DOHH2 (cell line): ENCODE measurements at regions not wholly inside any gene's neighbourhood (a gene's known extent, or its start where the extent isn't known, plus 50 kb on each side); places are given as distances from the start of the nearest gene placed in this dataset.

Source experiments
- H3F3A ChIP-seq: fragments of 200-600 bp; sonication (generic), shearing (Covaris generic); 2 replicates; pipeline ENCODE4 v1.6.0; 2016; ENCODE audit warnings: antibody characterized with exemption, mild to moderate bottlenecking; ENCODE audit not compliant: control insufficient read depth, insufficient read depth
- H3K27ac ChIP-seq: fragments of 200-600 bp; sonication (generic); 2 replicates; pipeline ENCODE4 v1.5.1; 2014; ENCODE audit warnings: low read depth, mild to moderate bottlenecking, low read length, moderate library complexity
- H3K27me3 ChIP-seq: fragments of 200-600 bp; sonication (generic); 2 replicates; pipeline ENCODE4 v1.6.1; 2014; ENCODE audit warnings: mild to moderate bottlenecking, low read length, mixed read lengths; ENCODE audit not compliant: control insufficient read depth
- H3K36me3 ChIP-seq: fragments of 200-600 bp; sonication (generic); 2 replicates; pipeline ENCODE4 v1.6.1; 2014; ENCODE audit warnings: mild to moderate bottlenecking, low read length, moderate library complexity, mixed read lengths; ENCODE audit not compliant: control insufficient read depth
- H3K4me1 ChIP-seq: fragments of 200-600 bp; sonication (generic); 2 replicates; pipeline ENCODE4 v1.6.1; 2014; ENCODE audit warnings: mild to moderate bottlenecking, low read length, mixed read lengths; ENCODE audit not compliant: control insufficient read depth
- H3K4me2 ChIP-seq: fragments of 200-600 bp; sonication (generic); 2 replicates; pipeline ENCODE4 v1.6.0; 2014; ENCODE audit warnings: mild to moderate bottlenecking, low read length, moderate library complexity
- H3K4me3 ChIP-seq: fragments of 200-600 bp; sonication (generic); 2 replicates; pipeline ENCODE4 v1.5.1; 2014; ENCODE audit warnings: mild to moderate bottlenecking, low read length, mixed read lengths
- H3K79me2 ChIP-seq: fragments of 200-600 bp; sonication (generic); 2 replicates; pipeline ENCODE4 v1.6.1; 2014; ENCODE audit warnings: mild to moderate bottlenecking, low read length, mixed read lengths; ENCODE audit not compliant: control insufficient read depth
- H3K9me2 ChIP-seq: fragments of 200-600 bp; sonication (generic); replicated peaks from 2 replicates; pipeline ENCODE4 v1.6.1; 2014; ENCODE audit warnings: mild to moderate bottlenecking, low read length, mixed read lengths; ENCODE audit not compliant: control insufficient read depth
- H3K9me3 ChIP-seq: fragments of 200-600 bp; sonication (generic); 2 replicates; pipeline ENCODE4 v1.6.1; 2014; ENCODE audit warnings: antibody characterized with exemption, low read length, mixed read lengths; ENCODE audit not compliant: control insufficient read depth, insufficient read depth
- H4K20me1 ChIP-seq: fragments of 200-600 bp; sonication (generic); 2 replicates; pipeline ENCODE4 v1.6.0; 2014; ENCODE audit warnings: low read depth, mild to moderate bottlenecking, antibody characterized with exemption, low read length, moderate library complexity; ENCODE audit not compliant: control insufficient read depth, insufficient read depth
- EZH2phosphoT487 ChIP-seq: fragments of 200-600 bp; sonication (generic); IDR thresholded peaks from 2 replicates; pipeline ENCODE4 v1.6.1; 2017; ENCODE audit warnings: borderline replicate concordance, mild to moderate bottlenecking, antibody characterized with exemption, low read length, moderate library complexity, mixed read lengths
- TF ChIP-seq, protein P1 (sequence below): fragments of 200-600 bp; sonication (generic); IDR thresholded peaks from one replicate; pipeline ENCODE4 v1.5.1; 2014; ENCODE audit warnings: antibody characterized with exemption, mild to moderate bottlenecking, low read depth, low read length; ENCODE audit not compliant: poor library complexity, severe bottlenecking

DNA sequence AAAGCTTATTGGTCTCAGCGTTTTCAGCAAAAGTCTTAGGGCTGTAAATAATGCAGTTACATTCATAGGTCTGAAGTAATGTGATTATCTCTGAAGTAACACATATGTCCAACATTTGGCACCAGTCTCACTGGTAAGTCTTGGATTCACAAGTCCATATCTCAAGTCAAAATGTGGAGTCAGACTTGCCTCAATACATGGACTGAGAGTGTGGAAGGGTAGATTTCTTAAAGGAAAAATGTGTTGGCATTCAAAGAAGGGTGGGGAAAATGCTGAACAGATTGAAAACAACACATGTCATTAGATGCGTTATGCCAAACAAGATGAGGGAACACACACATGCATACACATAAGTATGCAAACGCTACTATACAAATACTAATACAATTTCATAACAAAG is 989.0 kb upstream of the MANEA start:
- Histone ChIP-seq H3K4me2 (no peak overlapping the region), H4K20me1 (no peaks in the 10 kb centered on the region), H3K27me3 (no peaks in the 10 kb centered on the region), H3K9me2 (no peaks in the 10 kb centered on the region), H3K79me2 (no peaks in the 10 kb centered on the region), H3K9me3 (no peaks in the 10 kb centered on the region), H3K4me1 (no peaks in the 10 kb centered on the region), H3F3A (no peaks in the 10 kb centered on the region), H3K27ac (no peak overlapping the region), H3K36me3 (no peaks in the 10 kb centered on the region), H3K4me3 (no peak overlapping the region)
- TF ChIP-seq, protein P1, sequence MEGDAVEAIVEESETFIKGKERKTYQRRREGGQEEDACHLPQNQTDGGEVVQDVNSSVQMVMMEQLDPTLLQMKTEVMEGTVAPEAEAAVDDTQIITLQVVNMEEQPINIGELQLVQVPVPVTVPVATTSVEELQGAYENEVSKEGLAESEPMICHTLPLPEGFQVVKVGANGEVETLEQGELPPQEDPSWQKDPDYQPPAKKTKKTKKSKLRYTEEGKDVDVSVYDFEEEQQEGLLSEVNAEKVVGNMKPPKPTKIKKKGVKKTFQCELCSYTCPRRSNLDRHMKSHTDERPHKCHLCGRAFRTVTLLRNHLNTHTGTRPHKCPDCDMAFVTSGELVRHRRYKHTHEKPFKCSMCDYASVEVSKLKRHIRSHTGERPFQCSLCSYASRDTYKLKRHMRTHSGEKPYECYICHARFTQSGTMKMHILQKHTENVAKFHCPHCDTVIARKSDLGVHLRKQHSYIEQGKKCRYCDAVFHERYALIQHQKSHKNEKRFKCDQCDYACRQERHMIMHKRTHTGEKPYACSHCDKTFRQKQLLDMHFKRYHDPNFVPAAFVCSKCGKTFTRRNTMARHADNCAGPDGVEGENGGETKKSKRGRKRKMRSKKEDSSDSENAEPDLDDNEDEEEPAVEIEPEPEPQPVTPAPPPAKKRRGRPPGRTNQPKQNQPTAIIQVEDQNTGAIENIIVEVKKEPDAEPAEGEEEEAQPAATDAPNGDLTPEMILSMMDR, result no peak
- TF ChIP-seq EZH2phosphoT487, result no peak

DNA sequence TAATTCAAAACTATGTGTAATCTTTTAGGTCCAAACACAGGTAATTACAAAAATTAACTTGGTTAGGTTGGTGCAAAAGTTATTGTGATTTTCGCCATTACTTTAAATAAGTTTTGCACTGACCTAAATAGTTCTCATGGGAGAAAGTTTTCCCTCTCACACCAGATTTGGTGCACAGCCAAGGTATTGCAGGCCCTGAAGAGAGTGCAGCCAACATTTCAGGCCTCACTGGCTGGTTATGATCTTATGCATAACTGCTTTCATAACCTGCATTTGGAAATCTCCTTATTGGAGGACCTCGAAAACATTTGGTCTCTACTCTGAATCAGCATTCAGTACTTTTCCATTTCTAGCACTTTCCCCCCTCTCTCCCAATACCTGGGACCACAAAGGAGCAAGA is 993.1 kb upstream of the MANEA start:
- H3K27me3 ChIP-seq, result no peaks in the 10 kb centered on the region
- no peaks in the 10 kb centered on the region for H3F3A ChIP-seq
- TF ChIP-seq EZH2phosphoT487, result no peak
- TF ChIP-seq, protein P1, result no peak
- no peaks in the 10 kb centered on the region for H3K4me1 ChIP-seq
- no peak overlapping the region for H3K4me2 ChIP-seq
- no peaks in the 10 kb centered on the region for H4K20me1 ChIP-seq
- no peak overlapping the region for H3K4me3 ChIP-seq
- no peaks in the 10 kb centered on the region for H3K9me3 ChIP-seq
- H3K36me3 ChIP-seq, result no peaks in the 10 kb centered on the region
- H3K9me2 ChIP-seq, result no peaks in the 10 kb centered on the region
- H3K27ac ChIP-seq, result no peak overlapping the region
- no peaks in the 10 kb centered on the region for H3K79me2 ChIP-seq

DNA sequence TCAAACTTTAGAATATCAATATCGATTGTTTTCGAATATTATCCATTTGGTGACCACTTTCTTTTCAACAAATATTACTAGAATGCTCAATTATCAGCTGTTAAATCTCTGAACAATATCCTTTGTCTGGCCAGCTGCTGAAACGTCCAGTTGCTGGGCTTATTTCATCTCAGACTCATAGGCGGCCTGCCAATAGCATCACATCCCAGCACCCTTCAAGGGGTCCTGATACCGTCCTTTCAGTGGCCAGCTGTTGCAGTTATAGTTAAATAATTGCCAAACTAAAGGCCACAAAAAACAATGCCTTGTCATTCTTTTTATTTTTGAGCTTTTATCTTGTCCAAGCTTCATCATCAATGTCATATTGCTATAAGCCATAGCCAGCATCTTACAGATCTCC is 1006.8 kb upstream of the MANEA start:
- no peak overlapping the region for H3K4me3 ChIP-seq
- no peak for TF ChIP-seq EZH2phosphoT487
- TF ChIP-seq, protein P1, result no peak
- H4K20me1 ChIP-seq, result no peaks in the 10 kb centered on the region
- no peaks in the 10 kb centered on the region for H3K36me3 ChIP-seq
- no peaks in the 10 kb centered on the region for H3K4me1 ChIP-seq
- no peaks in the 10 kb centered on the region for H3K9me2 ChIP-seq
- H3K4me2 ChIP-seq, result no peak overlapping the region
- H3K27ac ChIP-seq, result no peak overlapping the region
- H3K27me3 ChIP-seq, result no peaks in the 10 kb centered on the region
- H3F3A ChIP-seq, result no peaks in the 10 kb centered on the region
- H3K9me3 ChIP-seq, result no peaks in the 10 kb centered on the region
- no peaks in the 10 kb centered on the region for H3K79me2 ChIP-seq

DNA sequence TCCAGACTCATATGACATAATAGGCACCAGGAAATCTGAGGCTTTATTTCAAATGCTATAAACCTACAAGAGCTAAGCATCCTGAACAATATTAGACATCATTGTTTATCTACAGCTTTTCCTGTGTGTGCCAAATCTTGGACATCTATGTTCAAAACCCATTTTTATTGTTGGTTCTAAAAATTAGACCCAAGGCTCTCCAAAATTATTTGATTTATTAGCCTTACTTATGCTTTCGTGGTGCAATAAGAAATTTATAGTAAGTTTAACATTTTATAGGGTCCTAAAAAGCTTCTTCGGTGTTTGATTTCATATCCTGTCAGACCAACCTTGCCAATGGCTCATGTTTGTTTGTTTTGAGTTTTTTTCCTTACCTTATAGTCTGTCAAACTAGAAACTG is 1014.5 kb upstream of the MANEA start:
- no peaks in the 10 kb centered on the region for H3K79me2 ChIP-seq
- H3K4me2 ChIP-seq, result no peak overlapping the region
- H3K9me3 ChIP-seq, result no peaks in the 10 kb centered on the region
- no peaks in the 10 kb centered on the region for H3K36me3 ChIP-seq
- no peaks in the 10 kb centered on the region for H3K4me1 ChIP-seq
- no peak for TF ChIP-seq EZH2phosphoT487
- TF ChIP-seq, protein P1, result no peak
- no peak overlapping the region for H3K27ac ChIP-seq
- H3K9me2 ChIP-seq, result no peaks in the 10 kb centered on the region
- H3K4me3 ChIP-seq, result no peak overlapping the region
- no peaks in the 10 kb centered on the region for H4K20me1 ChIP-seq
- no peaks in the 10 kb centered on the region for H3F3A ChIP-seq
- H3K27me3 ChIP-seq, result no peaks in the 10 kb centered on the region
